SK-N-MC (cell line): ENCODE measurements at regions not wholly inside any gene's neighbourhood (a gene's known extent, or its start where the extent isn't known, plus 50 kb on each side); places are given as distances from the start of the nearest gene placed in this dataset.

Experiments
- EZH2 ChIP-seq: fragments of 200-600 bp; sonication (generic); IDR thresholded peaks from one replicate; pipeline ENCODE4 v1.6.1; 2017; ENCODE audit warnings: antibody characterized with exemption
- POLR2AphosphoS5 ChIP-seq: IDR thresholded peaks from 2 replicates; pipeline ENCODE4 v1.6.1; 2012; ENCODE audit warnings: mild to moderate bottlenecking, low read depth, low read length, borderline replicate concordance

GRCh38 chr4:161160718-161161117 lies 1003.1 kb downstream of the FSTL5 start:
- no peak for TF ChIP-seq EZH2
- TF ChIP-seq POLR2AphosphoS5: no peak
